Tibial nerve (tissue), 4 donors: ENCODE measurements at regions not wholly inside any gene's neighbourhood (a gene's known extent, or its start where the extent isn't known, plus 50 kb on each side); places are given as distances from the start of the nearest gene placed in this dataset.

Experiments
- CTCF ChIP-seq, 5 experiments: fragments of 200-600 bp in 3 of 5; fragments of 450-650 bp in 2 of 5; sonication (generic) in 3 of 5; IDR thresholded peaks; one replicate each; pipeline ENCODE4 v1.5.1; 2016 to 2019; ENCODE audit warnings: antibody characterized with exemption in 5 of 5, mild to moderate bottlenecking in 3 of 5, moderate library complexity in 2 of 5
- EP300 ChIP-seq, 2 donors: sonication (generic); formaldehyde crosslinking; IDR thresholded peaks; one replicate each; pipeline ENCODE4 v1.6.1; 2017; ENCODE audit warnings: antibody characterized with exemption in 2 of 2, mild to moderate bottlenecking in 1 of 2

- no peak for TF ChIP-seq EP300 (IDR thresholded peaks at IDR 0.05)
- TF ChIP-seq CTCF (IDR thresholded peaks at IDR 0.05): no peak
Observed at GRCh38 chr6:68013780-68014515, 621.1 kb upstream of the ADGRB3 start.
